GM12874 (cell line): ENCODE measurements at regions not wholly inside any gene's neighbourhood (a gene's known extent, or its start where the extent isn't known, plus 50 kb on each side); places are given as distances from the start of the nearest gene placed in this dataset.

Source experiments
- CTCF ChIP-seq: IDR thresholded peaks from 2 replicates; pipeline ENCODE4 v1.5.1; 2011; ENCODE audit warnings: low read depth, mild to moderate bottlenecking, control low read depth, low read length, moderate library complexity; ENCODE audit not compliant: insufficient read depth

GRCh38 chr3:39558775-39559306 lies 91.4 kb downstream of the MOBP start:
- TF ChIP-seq CTCF = no peak

GRCh38 chr3:39559543-39559942 lies 92.1 kb downstream of the MOBP start:
- TF ChIP-seq CTCF = no peak

- TF ChIP-seq CTCF = no peak
Measured at GRCh38 chr3:39568508-39568907, 101.0 kb downstream of the MOBP start.

- TF ChIP-seq CTCF = no peak
Measured at GRCh38 chr3:39569095-39569494, 101.6 kb downstream of the MOBP start.

- TF ChIP-seq CTCF = no peak
Measured at GRCh38 chr3:39573392-39573791, 105.9 kb downstream of the MOBP start.

- no peak for TF ChIP-seq CTCF
Measured at GRCh38 chr3:39577541-39577940, 110.1 kb downstream of the MOBP start.

- no peak for TF ChIP-seq CTCF
Measured at GRCh38 chr3:39587113-39587512, 119.6 kb downstream of the MOBP start.
